Neural cell (in vitro differentiated cells): ENCODE measurements at regions not wholly inside any gene's neighbourhood (a gene's known extent, or its start where the extent isn't known, plus 50 kb on each side); places are given as distances from the start of the nearest gene placed in this dataset.

Source experiments
- H2AFZ ChIP-seq: fragments of 200-600, 300-800 bp; sonication (generic), shearing (Covaris generic); 2 replicates; pipeline ENCODE4 v1.6.0; 2014; ENCODE audit warnings: low read depth, mild to moderate bottlenecking, antibody characterized with exemption, low read length, moderate library complexity
- H3F3A ChIP-seq: fragments of 200-600 bp; shearing (Covaris generic); 2 replicates; pipeline ENCODE4 v1.6.1; 2016; ENCODE audit warnings: mild to moderate bottlenecking, moderate library complexity, mixed read lengths, antibody characterized with exemption, low read length; ENCODE audit not compliant: insufficient read depth, poor library complexity, severe bottlenecking
- H3K27ac ChIP-seq: fragments of 200-600, 300-800 bp; sonication (generic), shearing (Covaris generic); 2 replicates; pipeline ENCODE4 v1.5.1; 2014; ENCODE audit warnings: mild to moderate bottlenecking, low read length, moderate library complexity
- H3K27me3 ChIP-seq: fragments of 300-800, 200-600 bp; sonication (generic), shearing (Covaris generic); 2 replicates; pipeline ENCODE4 v1.6.0; 2014; ENCODE audit warnings: mild to moderate bottlenecking, low read depth, low read length, moderate library complexity; ENCODE audit not compliant: insufficient read depth
- H3K36me3 ChIP-seq: fragments of 300-800, 200-600 bp; sonication (generic), shearing (Covaris generic); 2 replicates; pipeline ENCODE4 v1.5.1; 2014; ENCODE audit warnings: mild to moderate bottlenecking, antibody characterized with exemption, low read length, moderate library complexity; ENCODE audit not compliant: insufficient read depth
- H3K4me2 ChIP-seq: fragments of 300-800, 200-600 bp; sonication (generic), shearing (Covaris generic); 2 replicates; pipeline ENCODE4 v1.6.0; 2014; ENCODE audit warnings: mild to moderate bottlenecking, low read length
- H3K4me3 ChIP-seq: fragments of 300-800, 200-600 bp; sonication (generic), shearing (Covaris generic); 2 replicates; pipeline ENCODE4 v1.5.1; 2014; ENCODE audit warnings: mild to moderate bottlenecking, low read length, moderate library complexity
- H3K79me2 ChIP-seq: fragments of 200-600 bp; shearing (Covaris generic); replicated peaks from 2 replicates; pipeline ENCODE4 v1.6.0; 2014; ENCODE audit warnings: mild to moderate bottlenecking, low read length, moderate library complexity; ENCODE audit not compliant: insufficient read depth
- H3K9ac ChIP-seq: fragments of 300-800, 200-600 bp; sonication (generic), shearing (Covaris generic); 2 replicates; pipeline ENCODE4 v1.6.1; 2016; ENCODE audit warnings: mild to moderate bottlenecking, low read length, mixed read lengths
- H3K9me2 ChIP-seq: fragments of 200-600 bp; shearing (Covaris generic); 2 replicates; pipeline ENCODE4 v1.6.1; 2016; ENCODE audit warnings: mild to moderate bottlenecking, low read length, mixed read lengths; ENCODE audit not compliant: insufficient read depth
- H3K9me3 ChIP-seq: fragments of 200-600, 300-800 bp; sonication (generic), shearing (Covaris generic); 2 replicates; pipeline ENCODE4 v1.6.1; 2016; ENCODE audit warnings: mild to moderate bottlenecking, mixed run types, low read length, moderate library complexity, mixed read lengths
- H4K20me1 ChIP-seq: fragments of 200-600 bp; shearing (Covaris generic); 2 replicates; pipeline ENCODE4 v1.6.1; 2016; ENCODE audit warnings: mild to moderate bottlenecking, mixed run types; ENCODE audit not compliant: insufficient read depth
- EP300 ChIP-seq: fragments of 450-650 bp; conservative IDR thresholded peaks from 2 replicates; pipeline ENCODE4 v1.6.1; 2014; ENCODE audit warnings: antibody characterized with exemption, mild to moderate bottlenecking, moderate library complexity; ENCODE audit not compliant: poor library complexity, severe bottlenecking
- EZH2 ChIP-seq: fragments of 200-600, 300-800 bp; shearing (Covaris generic), sonication (generic); IDR thresholded peaks from 2 replicates; pipeline ENCODE4 v1.6.1; 2014; ENCODE audit warnings: antibody characterized with exemption, low read length, borderline replicate concordance, mild to moderate bottlenecking; ENCODE audit not compliant: insufficient read depth, poor library complexity, severe bottlenecking
- MXI1 ChIP-seq: fragments of 450-650 bp; conservative IDR thresholded peaks from 2 replicates; pipeline ENCODE4 v1.6.1; 2014; ENCODE audit warnings: antibody characterized with exemption, mild to moderate bottlenecking; ENCODE audit not compliant: poor library complexity, severe bottlenecking
- SMC3 ChIP-seq: fragments of 450-650 bp; conservative IDR thresholded peaks from 2 replicates; pipeline ENCODE4 v1.6.1; 2014; ENCODE audit warnings: antibody characterized with exemption, mild to moderate bottlenecking, moderate library complexity; ENCODE audit not compliant: poor library complexity
- TAF1 ChIP-seq: IDR thresholded peaks from 2 replicates; pipeline ENCODE4 v1.6.1; 2012; ENCODE audit warnings: low read depth
- TF ChIP-seq, protein P1 (sequence below): IDR thresholded peaks from 2 replicates; pipeline ENCODE4 v1.6.1; 2012; ENCODE audit warnings: borderline replicate concordance

DNA sequence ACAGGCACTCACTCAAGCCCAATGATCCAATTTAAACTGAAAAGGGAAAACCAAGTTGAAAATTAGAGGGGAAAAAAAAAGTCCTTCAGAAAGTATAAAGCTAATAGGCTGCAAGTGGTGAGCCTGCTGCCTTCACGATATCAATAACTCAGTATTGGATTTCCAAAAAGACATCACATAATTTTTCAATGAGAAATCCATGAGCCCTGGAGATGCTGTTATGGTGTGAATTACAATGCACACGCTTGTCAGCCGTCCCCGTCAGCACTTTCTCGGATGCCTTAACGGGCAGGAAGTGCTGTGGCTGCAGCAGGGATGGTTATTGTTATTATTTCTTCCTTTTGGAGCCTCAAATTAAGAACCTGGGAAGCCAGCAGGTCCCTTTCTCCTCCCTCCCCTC is 138.5 kb downstream of the DHX35 start:
- H3K4me3 ChIP-seq, result no peak overlapping the region
- no peak for TF ChIP-seq MXI1
- TF ChIP-seq SMC3, result no peak
- TF ChIP-seq, protein P1, sequence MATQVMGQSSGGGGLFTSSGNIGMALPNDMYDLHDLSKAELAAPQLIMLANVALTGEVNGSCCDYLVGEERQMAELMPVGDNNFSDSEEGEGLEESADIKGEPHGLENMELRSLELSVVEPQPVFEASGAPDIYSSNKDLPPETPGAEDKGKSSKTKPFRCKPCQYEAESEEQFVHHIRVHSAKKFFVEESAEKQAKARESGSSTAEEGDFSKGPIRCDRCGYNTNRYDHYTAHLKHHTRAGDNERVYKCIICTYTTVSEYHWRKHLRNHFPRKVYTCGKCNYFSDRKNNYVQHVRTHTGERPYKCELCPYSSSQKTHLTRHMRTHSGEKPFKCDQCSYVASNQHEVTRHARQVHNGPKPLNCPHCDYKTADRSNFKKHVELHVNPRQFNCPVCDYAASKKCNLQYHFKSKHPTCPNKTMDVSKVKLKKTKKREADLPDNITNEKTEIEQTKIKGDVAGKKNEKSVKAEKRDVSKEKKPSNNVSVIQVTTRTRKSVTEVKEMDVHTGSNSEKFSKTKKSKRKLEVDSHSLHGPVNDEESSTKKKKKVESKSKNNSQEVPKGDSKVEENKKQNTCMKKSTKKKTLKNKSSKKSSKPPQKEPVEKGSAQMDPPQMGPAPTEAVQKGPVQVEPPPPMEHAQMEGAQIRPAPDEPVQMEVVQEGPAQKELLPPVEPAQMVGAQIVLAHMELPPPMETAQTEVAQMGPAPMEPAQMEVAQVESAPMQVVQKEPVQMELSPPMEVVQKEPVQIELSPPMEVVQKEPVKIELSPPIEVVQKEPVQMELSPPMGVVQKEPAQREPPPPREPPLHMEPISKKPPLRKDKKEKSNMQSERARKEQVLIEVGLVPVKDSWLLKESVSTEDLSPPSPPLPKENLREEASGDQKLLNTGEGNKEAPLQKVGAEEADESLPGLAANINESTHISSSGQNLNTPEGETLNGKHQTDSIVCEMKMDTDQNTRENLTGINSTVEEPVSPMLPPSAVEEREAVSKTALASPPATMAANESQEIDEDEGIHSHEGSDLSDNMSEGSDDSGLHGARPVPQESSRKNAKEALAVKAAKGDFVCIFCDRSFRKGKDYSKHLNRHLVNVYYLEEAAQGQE, result no peak
- no peaks in the 10 kb centered on the region for H3K9me3 ChIP-seq
- H3K79me2 ChIP-seq, result no peaks in the 10 kb centered on the region
- H3F3A ChIP-seq, result no peaks in the 10 kb centered on the region
- H3K27ac ChIP-seq, result no peak overlapping the region
- no peaks in the 10 kb centered on the region for H4K20me1 ChIP-seq
- no peak overlapping the region for H3K4me2 ChIP-seq
- no peak overlapping the region for H2AFZ ChIP-seq
- no peaks in the 10 kb centered on the region for H3K9me2 ChIP-seq
- H3K27me3 ChIP-seq, result no peaks in the 10 kb centered on the region
- no peaks in the 10 kb centered on the region for H3K36me3 ChIP-seq
- no peak overlapping the region for H3K9ac ChIP-seq

DNA sequence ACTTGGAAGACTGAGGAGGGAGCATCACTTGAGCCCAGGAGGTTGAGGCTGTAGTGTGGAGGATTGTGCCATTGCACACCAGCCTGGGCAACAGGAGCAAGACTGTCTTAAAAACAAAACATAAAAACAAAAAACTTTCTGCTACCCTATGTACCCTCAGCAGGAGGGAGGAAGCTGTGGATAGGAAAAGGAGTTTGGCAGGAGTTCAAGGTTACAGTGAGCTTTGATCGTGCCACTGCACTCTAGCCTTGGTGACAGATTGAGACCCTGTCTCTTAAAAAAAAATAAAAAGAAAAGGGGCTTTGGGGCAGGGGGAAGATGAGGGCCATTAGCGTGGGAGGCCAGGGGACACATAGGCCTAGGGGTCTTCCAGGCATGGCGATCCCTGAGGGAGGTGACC is 135.7 kb downstream of the DHX35 start:
- Histone ChIP-seq H4K20me1 (no peaks in the 10 kb centered on the region), H3K27me3 (no peaks in the 10 kb centered on the region), H3K9ac (no peak overlapping the region), H3K27ac (no peak overlapping the region), H3K9me3 (no peaks in the 10 kb centered on the region), H3K9me2 (no peaks in the 10 kb centered on the region), H3K4me2 (no peak overlapping the region), H3K36me3 (no peaks in the 10 kb centered on the region), H2AFZ (no peak overlapping the region), H3F3A (no peaks in the 10 kb centered on the region), H3K79me2 (no peaks in the 10 kb centered on the region), H3K4me3 (no peak overlapping the region)
- TF ChIP-seq EZH2 (no peak), MXI1 (no peak)
- TF ChIP-seq, protein P1, result no peak

DNA sequence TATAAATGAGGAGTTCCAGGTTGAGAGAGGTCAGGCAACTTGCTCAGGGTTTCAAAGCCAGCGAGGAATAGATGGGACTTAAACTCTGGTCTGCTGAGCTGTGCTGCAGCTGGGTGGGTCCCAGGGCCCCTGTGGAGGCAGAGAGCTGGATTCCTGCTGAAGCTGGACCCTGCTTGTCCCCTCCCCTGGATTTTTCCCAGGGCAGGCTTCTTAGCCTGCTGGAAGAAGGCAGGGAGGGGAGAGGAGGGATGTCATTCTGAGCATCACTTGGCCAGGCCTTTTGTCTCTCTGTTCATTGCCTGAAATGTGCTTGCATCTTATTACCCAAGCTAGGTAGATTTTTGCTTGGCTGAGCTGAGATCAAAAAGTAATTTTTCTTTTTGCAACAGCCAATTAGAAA is 133.7 kb downstream of the DHX35 start:
- H3K4me2 ChIP-seq, result no peak overlapping the region
- H3K4me3 ChIP-seq, result no peak overlapping the region
- H3K27me3 ChIP-seq, result no peaks in the 10 kb centered on the region
- no peaks in the 10 kb centered on the region for H3K9me2 ChIP-seq
- H3K9me3 ChIP-seq, result no peaks in the 10 kb centered on the region
- no peaks in the 10 kb centered on the region for H3F3A ChIP-seq
- H3K79me2 ChIP-seq, result no peaks in the 10 kb centered on the region
- no peak overlapping the region for H3K9ac ChIP-seq
- H3K27ac ChIP-seq, result no peak overlapping the region
- TF ChIP-seq EP300 (no peak), TAF1 (no peak), EZH2 (no peak)
- H4K20me1 ChIP-seq, result no peaks in the 10 kb centered on the region
- no peak overlapping the region for H2AFZ ChIP-seq
- no peaks in the 10 kb centered on the region for H3K36me3 ChIP-seq
